Raji (cell line): ENCODE measurements at regions not wholly inside any gene's neighbourhood (a gene's known extent, or its start where the extent isn't known, plus 50 kb on each side); places are given as distances from the start of the nearest gene placed in this dataset.
A peak's percentile ranks its signal among the peaks of the same experiment; 100 is the strongest.

Experiments used
- POLR2A ChIP-seq: IDR thresholded peaks from 2 replicates; pipeline ENCODE4 v1.6.1; 2011; ENCODE audit warnings: low read depth, low read length, control low read depth; ENCODE audit not compliant: insufficient read depth

GRCh38 chr10:45227042-45227441 lies 88.4 kb downstream of the OR13A1 start:
- no peak for TF ChIP-seq POLR2A

GRCh38 chr10:45227456-45227855 lies 88.0 kb downstream of the OR13A1 start:
- TF ChIP-seq POLR2A, result no peak

GRCh38 chr10:45229823-45230222 lies 85.6 kb downstream of the OR13A1 start:
- no peak for TF ChIP-seq POLR2A

GRCh38 chr10:45235798-45236220 lies 79.6 kb downstream of the OR13A1 start:
- no peak for TF ChIP-seq POLR2A

GRCh38 chr10:45238896-45239295 lies 76.5 kb downstream of the OR13A1 start:
- TF ChIP-seq POLR2A, result no peak

GRCh38 chr10:45239642-45240041 lies 75.8 kb downstream of the OR13A1 start:
- TF ChIP-seq POLR2A, result no peak

GRCh38 chr10:45241865-45242520 lies 73.4 kb downstream of the OR13A1 start:
- TF ChIP-seq POLR2A, result no peak

GRCh38 chr10:45243261-45243660 lies 72.1 kb downstream of the OR13A1 start:
- no peak for TF ChIP-seq POLR2A

GRCh38 chr10:45246522-45246921 lies 68.9 kb downstream of the OR13A1 start:
- TF ChIP-seq POLR2A, result no peak

- TF ChIP-seq POLR2A, result peak; percentile 71
Observed at GRCh38 chr10:45249978-45250693, 65.3 kb downstream of the OR13A1 start.

GRCh38 chr10:45250694-45251075 lies 64.7 kb downstream of the OR13A1 start:
- TF ChIP-seq POLR2A, result peak; percentile 54; the same call in 1 of the 2 replicates
